Upper lobe of left lung (tissue), 6 donors: ENCODE measurements at regions not wholly inside any gene's neighbourhood (a gene's known extent, or its start where the extent isn't known, plus 50 kb on each side); places are given as distances from the start of the nearest gene placed in this dataset.

Experiments used
- ATAC-seq, 2 donors: fragments of 200-7000 bp; cut with Tn5 transposase; one replicate each; pipeline ENCODE4 v1.9.1; 2022; ENCODE audit warnings: mild to moderate bottlenecking in 2 of 2, moderate library complexity in 2 of 2; ENCODE audit not compliant: low FRiP score in 2 of 2
- DNase-seq, 2 donors: peaks; one replicate each; pipeline ENCODE4 v3.0.0-alpha.2; 2019 to 2020
- H3K27ac ChIP-seq, 4 donors: fragments of 200-600 bp; sonication (generic); one replicate each; pipeline ENCODE4 v1.5.1; 2016 to 2019
- H3K27me3 ChIP-seq, 4 donors: fragments of 200-600 bp; sonication (generic); one replicate each; pipeline ENCODE4 v1.5.1; 2017 to 2019
- H3K36me3 ChIP-seq, 4 donors: fragments of 200-600 bp; sonication (generic); one replicate each; pipeline ENCODE4 v1.5.1; 2016 to 2019
- H3K4me1 ChIP-seq, 4 donors: fragments of 200-600 bp; sonication (generic); one replicate each; pipeline ENCODE4 v1.5.1; 2018 to 2019
- H3K4me3 ChIP-seq, 4 donors: fragments of 200-600 bp; sonication (generic); one replicate each; pipeline ENCODE4 v1.5.1; 2017 to 2019; ENCODE audit warnings: mild to moderate bottlenecking in 2 of 4, moderate library complexity in 1 of 4
- H3K9me3 ChIP-seq, 4 donors: fragments of 200-600 bp; sonication (generic); one replicate each; pipeline ENCODE4 v1.5.1; 2018 to 2019
- CTCF ChIP-seq, 6 experiments: fragments of 450-650 bp in 4 of 6; fragments of 200-600 bp in 2 of 6; sonication (generic) in 2 of 6; IDR thresholded peaks; one replicate each; pipeline ENCODE4 v1.5.1; 2016 to 2019; ENCODE audit warnings: antibody characterized with exemption in 6 of 6
- EP300 ChIP-seq, 4 donors: sonication (generic); formaldehyde crosslinking; IDR thresholded peaks; one replicate each; pipeline ENCODE4 v1.5.1; 2017; ENCODE audit warnings: antibody characterized with exemption in 4 of 4, control low read depth in 2 of 4
- POLR2A ChIP-seq, 4 donors: fragments of 450-650 bp; IDR thresholded peaks; one replicate each; pipeline ENCODE4 v1.5.1; 2016 to 2017; ENCODE audit warnings: antibody characterized with exemption in 4 of 4, mild to moderate bottlenecking in 2 of 4
- POLR2AphosphoS5 ChIP-seq, 2 donors: sonication (generic); formaldehyde crosslinking; IDR thresholded peaks; one replicate each; pipeline ENCODE4 v1.5.1; 2017; ENCODE audit warnings: antibody characterized with exemption in 2 of 2
- WGBS, 2 donors: methylation state at CpG; one replicate each; pipeline ENCODE4 v1.1.5; 2017 to 2018; 5-methylcytosine and 5-hydroxymethylcytosine counted together
- donor health status: DM: no; HTN: no; CAD: no; lungs with moderate emphysema.
- donor health status: DM: no; HTN: yes; CAD: no; lungs with severe emphysema.

DNA sequence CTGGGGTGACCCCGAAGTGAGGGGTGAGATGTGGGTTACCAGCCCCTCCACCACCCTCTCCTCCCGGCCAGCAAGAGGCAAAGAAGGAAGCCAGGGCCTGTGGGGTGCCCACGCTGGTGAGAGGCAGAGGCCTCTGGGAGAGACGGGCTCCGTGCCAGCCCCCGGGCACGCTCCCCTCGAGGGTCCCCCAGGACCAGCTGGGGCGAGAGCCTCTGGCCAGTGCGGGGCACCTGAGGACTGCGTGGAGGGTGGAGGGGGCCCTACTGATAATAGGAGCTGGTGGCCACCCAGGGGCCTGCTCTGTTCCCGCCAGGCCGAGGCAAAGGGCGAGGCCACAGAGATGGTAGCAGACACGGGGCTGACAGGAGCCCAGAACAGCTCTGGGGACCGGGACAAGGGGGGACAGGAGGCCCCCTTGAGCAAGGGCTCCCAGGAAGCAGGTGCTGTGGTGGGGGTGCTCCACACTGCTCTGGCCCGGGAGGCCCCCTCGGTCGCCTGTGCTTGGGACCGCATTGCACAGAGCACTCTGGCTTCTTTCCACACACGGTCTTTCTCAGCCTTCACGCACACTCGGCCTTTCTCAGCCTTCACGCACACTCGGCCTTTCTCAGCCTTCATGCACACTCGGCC is 226.9 kb downstream of the TTLL2 start:
- ATAC-seq (peak; percentile 34 to 36), DNase-seq (peak in 1 of 2 donors; percentile 82)
- no peak for TF ChIP-seq POLR2AphosphoS5 (IDR thresholded peaks at IDR 0.05)
- TF ChIP-seq EP300 (IDR thresholded peaks at IDR 0.05) = no peak
- no peak for TF ChIP-seq CTCF (IDR thresholded peaks at IDR 0.05)
- TF ChIP-seq POLR2A (IDR thresholded peaks at IDR 0.05) = no peak
- H3K27me3 ChIP-seq = no peaks in the 10 kb centered on the region
- H3K4me3 ChIP-seq = no peak overlapping the region
- H3K27ac ChIP-seq = peak overlapping the region in 3 of 4 donors; percentile 35 to 74 (median 74)
- H3K4me1 ChIP-seq = peaks cover 15 to 20% (median 20%) of the 10 kb centered on the region in 4 donors
- no peaks in the 10 kb centered on the region for H3K36me3 ChIP-seq
- 87 to 95% methylated on average over 17 to 26 of the region's 26 CpGs for WGBS, 2 donors
- peaks cover 0 to 6% (median 0%) of the 10 kb centered on the region in 4 donors for H3K9me3 ChIP-seq

- TF ChIP-seq CTCF (IDR thresholded peaks at IDR 0.05) (no peak), POLR2A (IDR thresholded peaks at IDR 0.05) (no peak), EP300 (IDR thresholded peaks at IDR 0.05) (no peak), POLR2AphosphoS5 (IDR thresholded peaks at IDR 0.05) (no peak)
- Histone ChIP-seq H3K9me3 (peaks cover 0 to 10% (median 0%) of the 10 kb centered on the region in 4 donors), H3K27ac (peak overlapping the region in 1 of 4 donors; percentile 74), H3K36me3 (no peaks in the 10 kb centered on the region), H3K4me1 (peaks cover 15 to 20% (median 20%) of the 10 kb centered on the region in 4 donors), H3K4me3 (no peak overlapping the region), H3K27me3 (no peaks in the 10 kb centered on the region)
- ATAC-seq (no peak), DNase-seq (no peak)
- WGBS, 2 donors = 87 to 90% methylated on average over 9 to 15 of the region's 15 CpGs
Observed at GRCh38 chr6:167552258-167552630, 227.4 kb downstream of the TTLL2 start.

- WGBS, 2 donors = 90 to 94% methylated on average over 7 to 19 of the region's 19 CpGs
- Histone ChIP-seq H3K9me3 (peaks cover 0 to 10% (median 0%) of the 10 kb centered on the region in 4 donors), H3K4me1 (peaks cover 15 to 20% (median 18%) of the 10 kb centered on the region in 4 donors), H3K27me3 (no peaks in the 10 kb centered on the region), H3K27ac (no peak overlapping the region), H3K4me3 (no peak overlapping the region), H3K36me3 (no peaks in the 10 kb centered on the region)
- DNase-seq (peak in 1 of 2 donors; percentile 28), ATAC-seq (no peak)
- no peak for TF ChIP-seq EP300 (IDR thresholded peaks at IDR 0.05)
Observed at GRCh38 chr6:167552961-167553735, 228.3 kb downstream of the TTLL2 start.

GRCh38 chr6:167553736-167554119 is 228.8 kb downstream of the TTLL2 start:
- TF ChIP-seq POLR2AphosphoS5 (IDR thresholded peaks at IDR 0.05) = no peak
- TF ChIP-seq EP300 (IDR thresholded peaks at IDR 0.05) = no peak
- Histone ChIP-seq H3K4me3 (no peak overlapping the region), H3K4me1 (peaks cover 15 to 20% (median 18%) of the 10 kb centered on the region in 4 donors), H3K27me3 (no peaks in the 10 kb centered on the region), H3K36me3 (no peaks in the 10 kb centered on the region), H3K9me3 (peaks cover 0 to 10% (median 0%) of the 10 kb centered on the region in 4 donors), H3K27ac (no peak overlapping the region)
- 93 to 95% methylated on average over 9 of the region's 9 CpGs for WGBS, 2 donors
- DNase-seq (peak in 1 of 2 donors; percentile 26), ATAC-seq (no peak)

GRCh38 chr6:167554854-167555253 is 230.0 kb downstream of the TTLL2 start:
- Histone ChIP-seq H3K36me3 (no peaks in the 10 kb centered on the region), H3K4me3 (no peak overlapping the region), H3K9me3 (peaks cover 0 to 10% (median 0%) of the 10 kb centered on the region in 4 donors), H3K27me3 (no peaks in the 10 kb centered on the region), H3K27ac (no peak overlapping the region), H3K4me1 (peaks cover 15 to 20% (median 18%) of the 10 kb centered on the region in 4 donors)
- no peak for ATAC-seq
- peak in 1 of 2 donors; percentile 34 for DNase-seq
- TF ChIP-seq EP300 (IDR thresholded peaks at IDR 0.05) = no peak
- no peak for TF ChIP-seq POLR2AphosphoS5 (IDR thresholded peaks at IDR 0.05)
- no peak for TF ChIP-seq POLR2A (IDR thresholded peaks at IDR 0.05)
- TF ChIP-seq CTCF (IDR thresholded peaks at IDR 0.05) = no peak
- 80 to 92% methylated on average over 11 of the region's 11 CpGs for WGBS, 2 donors
